ENCODE measurements at regions not wholly inside any gene's neighbourhood (a gene's known extent, or its start where the extent isn't known, plus 50 kb on each side); places are given as distances from the start of the nearest gene placed in this dataset.

DNA sequence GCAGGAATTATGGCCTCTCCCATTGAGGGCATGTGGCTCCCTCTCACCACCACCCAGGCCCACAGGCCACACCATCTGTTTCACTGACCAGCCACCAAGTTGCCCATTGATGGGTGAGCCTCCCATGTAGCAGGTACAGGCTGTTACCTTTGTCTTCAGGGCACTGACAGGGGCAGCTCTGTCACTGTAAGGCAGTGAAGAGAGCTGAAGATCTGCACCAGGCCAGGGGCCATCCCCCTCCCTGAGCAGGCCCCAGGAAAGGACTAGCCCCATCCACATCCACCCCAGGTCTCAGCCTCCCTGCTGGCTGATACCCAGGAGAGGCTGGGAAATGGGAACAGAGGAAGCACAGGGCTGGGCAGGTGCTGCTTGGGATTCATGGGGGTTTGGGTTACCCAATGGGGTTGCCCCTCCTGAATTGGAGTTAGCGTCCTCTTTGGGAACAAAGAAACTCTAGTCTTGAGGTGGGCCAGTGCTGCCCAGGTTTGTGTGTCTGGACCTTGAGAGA lies 1691.4 kb downstream of the TP53TG3F start:
- Mint-ChIP-seq H3K4me1 (no peaks in the 10 kb centered on the region), H3K4me3 (no peak overlapping the region), H3K27ac (no peak overlapping the region), H3K27me3 (no peaks in the 10 kb centered on the region), H3K9me3 (ENCODE audit: insufficient read depth) (no peaks in the 10 kb centered on the region)
- WGBS (ENCODE audit: insufficient coverage): 76% methylated on average over 1 of the region's 1 CpG
- ChIA-PET POLR2A (no interaction called here), CTCF (no interaction called here)
- ATAC-seq (ENCODE audit: low read depth) (no peak), DNase-seq (no peak)
- Histone ChIP-seq H3K9me3 (ENCODE audit: control extremely low read depth in 1 of 3, control insufficient read depth in 2 of 3, insufficient read depth in 1 of 3, low read length in 2 of 3) (peaks cover 0 to 73% (median 0%) of the 10 kb centered on the region in 3 donors), H3K4me2 (replicated peaks; ENCODE audit: low read depth, low read length, poor library complexity, severe bottlenecking) (no peak overlapping the region), H3K4me1 (ENCODE audit: control insufficient read depth in 2 of 2, insufficient read depth in 2 of 2, low read length in 2 of 2) (no peaks in the 10 kb centered on the region), H3K4me3 (ENCODE audit: control extremely low read depth in 1 of 5, extremely low read depth in 1 of 5, insufficient read depth in 1 of 5, low read depth in 2 of 5, low read length in 4 of 5) (no peak overlapping the region), H2AFZ (ENCODE audit: insufficient read depth, low read depth, low read length, poor library complexity, severe bottlenecking) (no peak overlapping the region), H3K27ac (ENCODE audit: low read length in 2 of 2) (no peak overlapping the region), H3K9ac (ENCODE audit: low read length) (no peak overlapping the region), H3K27me3 (replicated peaks in 1 of 4; ENCODE audit: control extremely low read depth in 1 of 4, control insufficient read depth in 3 of 4, insufficient read depth in 4 of 4, low read length in 3 of 4) (no peaks in the 10 kb centered on the region), H4K20me1 (ENCODE audit: control insufficient read depth, insufficient read depth, low read length, poor library complexity, severe bottlenecking) (no peaks in the 10 kb centered on the region), H3K79me2 (ENCODE audit: control insufficient read depth, insufficient read depth, low read length) (no peaks in the 10 kb centered on the region), H3K36me3 (replicated peaks in 1 of 2; ENCODE audit: control extremely low read depth in 1 of 2, control insufficient read depth in 1 of 2, extremely low read depth in 1 of 2, insufficient read depth in 2 of 2, low read length in 1 of 2) (no peaks in the 10 kb centered on the region)
- intact Hi-C loops (cut with micrococcal nuclease): no loop called here
- no peak for TF ChIP-seq EZH2 (IDR thresholded peaks at IDR 0.05; ENCODE audit: borderline replicate concordance, insufficient read depth, low read depth, low read length, poor library complexity, severe bottlenecking)
- TF ChIP-seq, protein P1, sequence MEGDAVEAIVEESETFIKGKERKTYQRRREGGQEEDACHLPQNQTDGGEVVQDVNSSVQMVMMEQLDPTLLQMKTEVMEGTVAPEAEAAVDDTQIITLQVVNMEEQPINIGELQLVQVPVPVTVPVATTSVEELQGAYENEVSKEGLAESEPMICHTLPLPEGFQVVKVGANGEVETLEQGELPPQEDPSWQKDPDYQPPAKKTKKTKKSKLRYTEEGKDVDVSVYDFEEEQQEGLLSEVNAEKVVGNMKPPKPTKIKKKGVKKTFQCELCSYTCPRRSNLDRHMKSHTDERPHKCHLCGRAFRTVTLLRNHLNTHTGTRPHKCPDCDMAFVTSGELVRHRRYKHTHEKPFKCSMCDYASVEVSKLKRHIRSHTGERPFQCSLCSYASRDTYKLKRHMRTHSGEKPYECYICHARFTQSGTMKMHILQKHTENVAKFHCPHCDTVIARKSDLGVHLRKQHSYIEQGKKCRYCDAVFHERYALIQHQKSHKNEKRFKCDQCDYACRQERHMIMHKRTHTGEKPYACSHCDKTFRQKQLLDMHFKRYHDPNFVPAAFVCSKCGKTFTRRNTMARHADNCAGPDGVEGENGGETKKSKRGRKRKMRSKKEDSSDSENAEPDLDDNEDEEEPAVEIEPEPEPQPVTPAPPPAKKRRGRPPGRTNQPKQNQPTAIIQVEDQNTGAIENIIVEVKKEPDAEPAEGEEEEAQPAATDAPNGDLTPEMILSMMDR (IDR thresholded peaks at IDR 0.05): no peak

DNA sequence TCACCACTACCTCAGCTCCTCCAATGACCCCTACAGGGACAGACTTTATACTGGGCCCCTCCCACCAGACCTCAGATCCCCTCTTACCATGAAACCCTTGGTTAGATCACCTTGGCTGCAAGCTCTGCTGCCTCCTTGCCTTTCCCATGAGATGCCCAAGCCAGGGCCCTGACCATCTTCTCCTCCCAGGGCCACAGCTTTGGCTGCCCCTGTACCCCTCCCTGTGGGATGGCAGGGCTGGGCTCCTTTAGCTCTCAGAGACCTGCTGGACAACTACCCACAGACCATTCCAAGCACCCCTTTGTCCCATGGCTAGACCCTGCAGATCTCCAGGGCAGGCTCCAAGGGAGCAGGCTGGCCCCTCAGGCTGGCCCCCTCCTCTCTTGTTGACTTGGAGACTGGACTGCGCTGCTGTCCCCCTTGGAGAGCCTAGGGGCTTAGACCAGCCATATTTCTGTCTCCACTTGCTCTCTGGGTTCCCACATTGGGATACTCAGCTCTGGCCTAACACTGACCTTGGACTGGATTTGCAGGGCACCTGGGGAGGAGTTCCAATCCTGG lies 1692.7 kb downstream of the TP53TG3F start:
- Mint-ChIP-seq H3K27ac (no peak overlapping the region), H3K4me3 (no peak overlapping the region), H3K27me3 (no peaks in the 10 kb centered on the region), H3K4me1 (no peaks in the 10 kb centered on the region), H3K9me3 (ENCODE audit: insufficient read depth) (no peaks in the 10 kb centered on the region)
- 13% methylated on average over 1 of the region's 1 CpG for WGBS (ENCODE audit: insufficient coverage)
- Histone ChIP-seq H3K79me2 (ENCODE audit: control insufficient read depth, insufficient read depth, low read length) (no peaks in the 10 kb centered on the region), H3K9ac (ENCODE audit: low read length) (no peak overlapping the region), H3K36me3 (replicated peaks in 1 of 2; ENCODE audit: control extremely low read depth in 1 of 2, control insufficient read depth in 1 of 2, extremely low read depth in 1 of 2, insufficient read depth in 2 of 2, low read length in 1 of 2) (no peaks in the 10 kb centered on the region), H4K20me1 (ENCODE audit: control insufficient read depth, insufficient read depth, low read length, poor library complexity, severe bottlenecking) (no peaks in the 10 kb centered on the region), H3K4me2 (replicated peaks; ENCODE audit: low read depth, low read length, poor library complexity, severe bottlenecking) (no peak overlapping the region), H2AFZ (ENCODE audit: insufficient read depth, low read depth, low read length, poor library complexity, severe bottlenecking) (no peak overlapping the region), H3K27me3 (replicated peaks in 1 of 4; ENCODE audit: control extremely low read depth in 1 of 4, control insufficient read depth in 3 of 4, insufficient read depth in 4 of 4, low read length in 3 of 4) (no peaks in the 10 kb centered on the region), H3K4me3 (ENCODE audit: control extremely low read depth in 1 of 5, extremely low read depth in 1 of 5, insufficient read depth in 1 of 5, low read depth in 2 of 5, low read length in 4 of 5) (no peak overlapping the region), H3K27ac (ENCODE audit: low read length in 2 of 2) (no peak overlapping the region), H3K4me1 (ENCODE audit: control insufficient read depth in 2 of 2, insufficient read depth in 2 of 2, low read length in 2 of 2) (no peaks in the 10 kb centered on the region), H3K9me3 (ENCODE audit: control extremely low read depth in 1 of 3, control insufficient read depth in 2 of 3, insufficient read depth in 1 of 3, low read length in 2 of 3) (peaks cover 0 to 60% (median 3%) of the 10 kb centered on the region in 3 donors)
- ChIA-PET CTCF (no interaction called here), POLR2A (no interaction called here)
- ATAC-seq (ENCODE audit: low read depth) (no peak), DNase-seq (no peak)
- intact Hi-C loops (cut with micrococcal nuclease): no loop called here
- TF ChIP-seq, protein P1 (IDR thresholded peaks at IDR 0.05): no peak
- no peak for TF ChIP-seq EZH2 (IDR thresholded peaks at IDR 0.05; ENCODE audit: borderline replicate concordance, insufficient read depth, low read depth, low read length, poor library complexity, severe bottlenecking)

Measured in B cell (primary cell).